H9 (cell line): ENCODE measurements at regions not wholly inside any gene's neighbourhood (a gene's known extent, or its start where the extent isn't known, plus 50 kb on each side); places are given as distances from the start of the nearest gene placed in this dataset.

Experiments used
- DNase-seq: peaks from one replicate; pipeline ENCODE4 v3.0.0-alpha.2; 2017
- H2AFZ ChIP-seq: one replicate; pipeline ENCODE4 v1.6.1; 2013; ENCODE audit warnings: mild to moderate bottlenecking, low read length, control low read depth, moderate library complexity
- H2AK5ac ChIP-seq: 2 replicates; pipeline ENCODE4 v1.6.1; 2013; ENCODE audit warnings: low read length, control low read depth, mixed read lengths; ENCODE audit not compliant: insufficient read length
- H2BK120ac ChIP-seq: one replicate; pipeline ENCODE4 v1.6.1; 2013; ENCODE audit warnings: low read depth, mild to moderate bottlenecking, low read length, control low read depth, inconsistent platforms; ENCODE audit not compliant: poor library complexity, severe bottlenecking
- H2BK12ac ChIP-seq: 2 replicates; pipeline ENCODE4 v1.6.1; 2013; ENCODE audit warnings: low read length, control low read depth, mixed read lengths, low read depth; ENCODE audit not compliant: insufficient read length
- H2BK15ac ChIP-seq: 2 replicates; pipeline ENCODE4 v1.6.1; 2013; ENCODE audit warnings: low read depth, low read length, control low read depth
- H2BK20ac ChIP-seq: one replicate; pipeline ENCODE4 v1.6.1; 2013; ENCODE audit warnings: low read depth, mild to moderate bottlenecking, low read length, control low read depth, inconsistent platforms; ENCODE audit not compliant: poor library complexity, severe bottlenecking
- H2BK5ac ChIP-seq: 2 replicates; pipeline ENCODE4 v1.6.1; 2013; ENCODE audit warnings: low read length, control low read depth, mixed read lengths; ENCODE audit not compliant: insufficient read length
- H3K14ac ChIP-seq: 2 replicates; pipeline ENCODE4 v1.6.1; 2013; ENCODE audit warnings: low read length, control low read depth; ENCODE audit not compliant: insufficient read depth
- H3K18ac ChIP-seq: 2 replicates; pipeline ENCODE4 v1.6.1; 2013; ENCODE audit warnings: low read depth, mild to moderate bottlenecking, mixed read lengths, low read length, control low read depth; ENCODE audit not compliant: insufficient read length
- H3K23ac ChIP-seq: 2 replicates; pipeline ENCODE4 v1.6.1; 2013; ENCODE audit warnings: low read length, control low read depth, mixed read lengths, low read depth; ENCODE audit not compliant: insufficient read length
- H3K23me2 ChIP-seq: 2 replicates; pipeline ENCODE4 v1.6.1; 2013; ENCODE audit warnings: low read depth, mild to moderate bottlenecking, mixed read lengths, low read length, control low read depth; ENCODE audit not compliant: insufficient read length, poor library complexity, severe bottlenecking
- H3K27ac ChIP-seq: 2 replicates; pipeline ENCODE4 v1.5.1; 2013; ENCODE audit warnings: low read length, control low read depth, mixed read lengths, low read depth; ENCODE audit not compliant: insufficient read length
- H3K27me3 ChIP-seq: 2 replicates; pipeline ENCODE4 v1.6.1; 2013; ENCODE audit warnings: low read length, control low read depth, inconsistent platforms; ENCODE audit not compliant: insufficient read depth
- H3K4ac ChIP-seq: 2 replicates; pipeline ENCODE4 v1.6.1; 2013; ENCODE audit warnings: low read depth, mild to moderate bottlenecking, control low read depth, inconsistent platforms, low read length, moderate library complexity
- H3K4me1 ChIP-seq: 2 replicates; pipeline ENCODE4 v1.6.1; 2013; ENCODE audit warnings: low read length, control low read depth, inconsistent platforms; ENCODE audit not compliant: insufficient read depth
- H3K4me2 ChIP-seq: 2 replicates; pipeline ENCODE4 v1.6.1; 2013; ENCODE audit warnings: low read length, control low read depth, mixed read lengths; ENCODE audit not compliant: insufficient read length, insufficient read depth
- H3K56ac ChIP-seq: 2 replicates; pipeline ENCODE4 v1.6.1; 2013; ENCODE audit warnings: low read depth, mild to moderate bottlenecking, mixed read lengths, low read length, control low read depth; ENCODE audit not compliant: insufficient read length
- H3K79me1 ChIP-seq: 2 replicates; pipeline ENCODE4 v1.6.1; 2013; ENCODE audit warnings: low read depth, mild to moderate bottlenecking, moderate library complexity, low read length, control low read depth, inconsistent platforms; ENCODE audit not compliant: insufficient read depth, poor library complexity, severe bottlenecking
- H3K79me2 ChIP-seq: 2 replicates; pipeline ENCODE4 v1.6.1; 2013; ENCODE audit warnings: low read length, control low read depth, inconsistent platforms; ENCODE audit not compliant: insufficient read depth
- H3K9ac ChIP-seq: 2 replicates; pipeline ENCODE4 v1.6.1; 2013; ENCODE audit warnings: low read length, control low read depth, mixed read lengths; ENCODE audit not compliant: insufficient read length; ENCODE audit errors: extremely low read depth
- H3K9me3 ChIP-seq: one replicate; pipeline ENCODE4 v1.6.1; 2013; ENCODE audit warnings: low read depth, low read length, inconsistent platforms; ENCODE audit not compliant: control insufficient read depth
- H3T11ph ChIP-seq: one replicate; pipeline ENCODE4 v1.6.1; 2013; ENCODE audit warnings: mild to moderate bottlenecking, low read length, control low read depth, inconsistent platforms
- H4K20me1 ChIP-seq: one replicate; pipeline ENCODE4 v1.6.1; 2013; ENCODE audit not compliant: control insufficient read depth, insufficient read length, insufficient read depth
- H4K5ac ChIP-seq: 2 replicates; pipeline ENCODE4 v1.6.1; 2013; ENCODE audit warnings: low read depth, mild to moderate bottlenecking, mixed read lengths, low read length, control low read depth; ENCODE audit not compliant: insufficient read length
- H4K8ac ChIP-seq: replicated peaks from 2 replicates; pipeline ENCODE4 v1.6.1; 2013; ENCODE audit warnings: low read length, control low read depth, mixed read lengths, low read depth; ENCODE audit not compliant: insufficient read length
- H4K91ac ChIP-seq: 2 replicates; pipeline ENCODE4 v1.6.1; 2013; ENCODE audit warnings: low read depth, mild to moderate bottlenecking, moderate library complexity, mixed read lengths, low read length, control low read depth; ENCODE audit not compliant: insufficient read length
- H3K27ac Mint-ChIP-seq, 3 experiments: 2 replicates in 2 of 3; 3 replicates in 1 of 3; pipeline ENCODE4 v1.8.0; 2020 to 2021; ENCODE audit warnings: mixed read lengths in 3 of 3, mild to moderate bottlenecking in 1 of 3, moderate library complexity in 1 of 3
- H3K27me3 Mint-ChIP-seq: 2 replicates; pipeline ENCODE4 v1.8.0; 2021; ENCODE audit warnings: low read depth, mild to moderate bottlenecking, moderate library complexity, mixed read lengths
- H3K36me3 Mint-ChIP-seq, 3 experiments: 2 replicates in 2 of 3; 3 replicates in 1 of 3; pipeline ENCODE4 v1.8.0; 2020 to 2021; ENCODE audit warnings: low read depth in 3 of 3, mixed read lengths in 3 of 3; ENCODE audit not compliant: insufficient read depth in 1 of 3
- H3K4me1 Mint-ChIP-seq, 2 experiments: 2 replicates each; pipeline ENCODE4 v1.8.0; 2020; ENCODE audit warnings: mixed read lengths in 2 of 2
- H3K4me3 Mint-ChIP-seq, 2 experiments: 2 replicates in 1 of 2; 3 replicates in 1 of 2; pipeline ENCODE4 v1.8.0; 2020 to 2021; ENCODE audit warnings: mild to moderate bottlenecking in 2 of 2, mixed read lengths in 2 of 2, moderate library complexity in 1 of 2
- H3K9me3 Mint-ChIP-seq, 2 experiments: 2 replicates in 1 of 2; 3 replicates in 1 of 2; pipeline ENCODE4 v1.8.0; 2020; ENCODE audit warnings: mild to moderate bottlenecking in 2 of 2, mixed read lengths in 2 of 2, moderate library complexity in 1 of 2
- WGBS: extraction: QIAGEN DNeasy Blood & Tissue Kit; methylation state at CpG from one replicate; pipeline ENCODE4 v1.1.7; 2013; ENCODE audit warnings: missing lambda C conversion rate, low lambda C conversion rate, mixed read lengths; ENCODE audit not compliant: insufficient read length; ENCODE audit errors: extremely low coverage; 5-methylcytosine and 5-hydroxymethylcytosine counted together
- TF ChIP-seq, protein P1 (sequence below): fragments of 200-600 bp; sonication (generic); conservative IDR thresholded peaks from 3 replicates; pipeline ENCODE4 v1.8.0; 2021; ENCODE audit warnings: antibody characterized with exemption, mild to moderate bottlenecking

GRCh38 chr15:62486041-62486440 lies 321.0 kb upstream of the C2CD4B start:
- no peaks in the 10 kb centered on the region for H3K9me3 Mint-ChIP-seq
- H3K79me1 ChIP-seq, result no peaks in the 10 kb centered on the region
- no peak overlapping the region for H3K23ac ChIP-seq
- H3K14ac ChIP-seq, result no peak overlapping the region
- H3K4ac ChIP-seq, result no peak overlapping the region
- no peak overlapping the region for H3K18ac ChIP-seq
- H4K8ac ChIP-seq, result no peak overlapping the region
- H2BK5ac ChIP-seq, result no peak overlapping the region
- no peak overlapping the region for H2BK15ac ChIP-seq
- H2AFZ ChIP-seq, result no peak overlapping the region
- H3K23me2 ChIP-seq, result no peaks in the 10 kb centered on the region
- no peaks in the 10 kb centered on the region; the same call in 1 of the 2 replicates for H3K4me1 ChIP-seq
- peaks cover 18 to 34% of the 10 kb centered on the region in 2 experiments for H3K4me1 Mint-ChIP-seq
- H2AK5ac ChIP-seq, result no peak overlapping the region
- H3K27ac ChIP-seq, result no peak overlapping the region
- WGBS, result no CpG with 5 or more reads among the region's 1 CpG
- H3K4me3 Mint-ChIP-seq, result no peak overlapping the region
- no peak overlapping the region for H2BK120ac ChIP-seq
- H3K79me2 ChIP-seq, result no peaks in the 10 kb centered on the region
- H3K36me3 Mint-ChIP-seq, result no peaks in the 10 kb centered on the region; a peak in 1 of 7 replicates
- H3K9ac ChIP-seq, result no peak overlapping the region
- no peak overlapping the region for H3K27ac Mint-ChIP-seq
- H3K4me2 ChIP-seq, result no peak overlapping the region
- no peaks in the 10 kb centered on the region for H3K27me3 Mint-ChIP-seq
- no peak overlapping the region for H3K56ac ChIP-seq
- TF ChIP-seq, protein P1, sequence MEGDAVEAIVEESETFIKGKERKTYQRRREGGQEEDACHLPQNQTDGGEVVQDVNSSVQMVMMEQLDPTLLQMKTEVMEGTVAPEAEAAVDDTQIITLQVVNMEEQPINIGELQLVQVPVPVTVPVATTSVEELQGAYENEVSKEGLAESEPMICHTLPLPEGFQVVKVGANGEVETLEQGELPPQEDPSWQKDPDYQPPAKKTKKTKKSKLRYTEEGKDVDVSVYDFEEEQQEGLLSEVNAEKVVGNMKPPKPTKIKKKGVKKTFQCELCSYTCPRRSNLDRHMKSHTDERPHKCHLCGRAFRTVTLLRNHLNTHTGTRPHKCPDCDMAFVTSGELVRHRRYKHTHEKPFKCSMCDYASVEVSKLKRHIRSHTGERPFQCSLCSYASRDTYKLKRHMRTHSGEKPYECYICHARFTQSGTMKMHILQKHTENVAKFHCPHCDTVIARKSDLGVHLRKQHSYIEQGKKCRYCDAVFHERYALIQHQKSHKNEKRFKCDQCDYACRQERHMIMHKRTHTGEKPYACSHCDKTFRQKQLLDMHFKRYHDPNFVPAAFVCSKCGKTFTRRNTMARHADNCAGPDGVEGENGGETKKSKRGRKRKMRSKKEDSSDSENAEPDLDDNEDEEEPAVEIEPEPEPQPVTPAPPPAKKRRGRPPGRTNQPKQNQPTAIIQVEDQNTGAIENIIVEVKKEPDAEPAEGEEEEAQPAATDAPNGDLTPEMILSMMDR, result no peak
- peaks cover 3% of the 10 kb centered on the region for H4K20me1 ChIP-seq
- no peaks in the 10 kb centered on the region for H3K9me3 ChIP-seq
- H4K91ac ChIP-seq, result no peak overlapping the region
- no peak overlapping the region for H2BK20ac ChIP-seq
- H3T11ph ChIP-seq, result no peak overlapping the region
- H4K5ac ChIP-seq, result no peak overlapping the region
- DNase-seq, result no peak
- no peaks in the 10 kb centered on the region for H3K27me3 ChIP-seq
- H2BK12ac ChIP-seq, result no peak overlapping the region
